NOMO-1 treated with dmso at 0.1 percent for 144 hours (cell line): ENCODE measurements at regions not wholly inside any gene's neighbourhood (a gene's known extent, or its start where the extent isn't known, plus 50 kb on each side); places are given as distances from the start of the nearest gene placed in this dataset.
"Not testable (repeated sequence)": the region's sequence is repeated elsewhere in the genome, so short reads cannot be mapped to it uniquely, and the experiment has no call there.

ENCODE experiments used
- DNase-seq: peaks from one replicate; lab custom pipeline; 2025; ENCODE audit not compliant: unreplicated experiment; lab: John Stamatoyannopoulos, UW

- DNase-seq, result no peak
Observed at GRCh38 chr5:52603778-52604554, 183.8 kb upstream of the ITGA1 start.

- DNase-seq, result no peak
Observed at GRCh38 chr5:52605317-52606313, 182.1 kb upstream of the ITGA1 start.

GRCh38 chr5:52607227-52607824 lies 180.4 kb upstream of the ITGA1 start:
- no peak for DNase-seq

GRCh38 chr5:52620315-52620714 lies 167.4 kb upstream of the ITGA1 start:
- no peak for DNase-seq

GRCh38 chr5:52623291-52623690 lies 164.4 kb upstream of the ITGA1 start:
- no peak for DNase-seq

- DNase-seq, result no peak
Observed at GRCh38 chr5:52624291-52624690, 163.4 kb upstream of the ITGA1 start.

GRCh38 chr5:52626312-52626711 lies 161.4 kb upstream of the ITGA1 start:
- DNase-seq, result no peak

GRCh38 chr5:52627740-52628139 lies 160.0 kb upstream of the ITGA1 start:
- DNase-seq, result no peak

GRCh38 chr5:52632281-52632680 lies 155.4 kb upstream of the ITGA1 start:
- no peak for DNase-seq

GRCh38 chr5:52634171-52634570 lies 153.5 kb upstream of the ITGA1 start:
- DNase-seq, result not testable (repeated sequence)

- DNase-seq, result no peak
Observed at GRCh38 chr5:52638732-52639131, 149.0 kb upstream of the ITGA1 start.

GRCh38 chr5:52648726-52649125 lies 139.0 kb upstream of the ITGA1 start:
- no peak for DNase-seq

- no peak for DNase-seq
Observed at GRCh38 chr5:52655163-52655562, 132.6 kb upstream of the ITGA1 start.

- no peak for DNase-seq
Observed at GRCh38 chr5:52656569-52657246, 131.0 kb upstream of the ITGA1 start.

- no peak for DNase-seq
Observed at GRCh38 chr5:52657247-52657645, 130.5 kb upstream of the ITGA1 start.

GRCh38 chr5:52658246-52658645 lies 129.5 kb upstream of the ITGA1 start:
- no peak for DNase-seq

- DNase-seq, result no peak
Observed at GRCh38 chr5:52660621-52661020, 127.1 kb upstream of the ITGA1 start.

GRCh38 chr5:52661903-52662595 lies 125.7 kb upstream of the ITGA1 start:
- DNase-seq, result no peak

- DNase-seq, result no peak
Observed at GRCh38 chr5:52665559-52665958, 122.2 kb upstream of the ITGA1 start.

- DNase-seq, result no peak
Observed at GRCh38 chr5:52668139-52668538, 119.6 kb upstream of the ITGA1 start.
